ENCODE measurements at regions not wholly inside any gene's neighbourhood (a gene's known extent, or its start where the extent isn't known, plus 50 kb on each side); places are given as distances from the start of the nearest gene placed in this dataset.

GRCh38 chr3:72181251-72181650, 396.3 kb upstream of the PROK2 start:
- H3K14ac ChIP-seq (ENCODE audit: insufficient read depth, low read length), result no peak overlapping the region
- DNase-seq, result no peak

More at GRCh38 chr3:72181251-72181650, 396.3 kb upstream of the PROK2 start:
- no peaks in the 10 kb centered on the region for H3K79me2 ChIP-seq (ENCODE audit: insufficient read depth, low read length)
- H2BK15ac ChIP-seq (ENCODE audit: low read depth, low read length), result no peak overlapping the region
- no peak overlapping the region for H3K23ac ChIP-seq (ENCODE audit: insufficient read length, low read depth, low read length)
- no peaks in the 10 kb centered on the region for H3K4me1 ChIP-seq (ENCODE audit: insufficient read depth, low read length)
- Mint-ChIP-seq H3K27ac (no peak overlapping the region; a peak in 1 of 7 replicates), H3K4me3 (no peak overlapping the region), H3K36me3 (ENCODE audit: insufficient read depth in 1 of 3, low read depth in 3 of 3) (no peaks in the 10 kb centered on the region), H3K4me1 (peaks cover 5 to 7% of the 10 kb centered on the region in 2 experiments), H3K27me3 (ENCODE audit: low read depth) (peaks cover 12% of the 10 kb centered on the region), H3K9me3 (peaks cover 0 to 5% of the 10 kb centered on the region in 2 experiments; a peak in 2 of 5 replicates)
- no peaks in the 10 kb centered on the region for H3K79me1 ChIP-seq (ENCODE audit: insufficient read depth, low read depth, low read length, poor library complexity, severe bottlenecking)
- no peak overlapping the region for H4K8ac ChIP-seq (replicated peaks; ENCODE audit: insufficient read length, low read depth, low read length)
- H2AFZ ChIP-seq (ENCODE audit: low read length), result no peak overlapping the region
- no peak overlapping the region for H4K5ac ChIP-seq (ENCODE audit: insufficient read length, low read depth, low read length)
- TF ChIP-seq CTCF (conservative IDR thresholded peaks at IDR 0.05), result no peak
- H2BK120ac ChIP-seq (ENCODE audit: low read depth, low read length, poor library complexity, severe bottlenecking), result no peak overlapping the region
- H2BK12ac ChIP-seq (ENCODE audit: insufficient read length, low read depth, low read length), result no peak overlapping the region
- H3K9ac ChIP-seq (ENCODE audit: extremely low read depth, insufficient read length, low read length), result no peak overlapping the region
- H4K20me1 ChIP-seq (ENCODE audit: control insufficient read depth, insufficient read depth, insufficient read length), result no peaks in the 10 kb centered on the region
- H2BK20ac ChIP-seq (ENCODE audit: low read depth, low read length, poor library complexity, severe bottlenecking), result no peak overlapping the region
- no peak overlapping the region for H3K56ac ChIP-seq (ENCODE audit: insufficient read length, low read depth, low read length)
- H2BK5ac ChIP-seq (ENCODE audit: insufficient read length, low read length), result no peak overlapping the region
- H4K91ac ChIP-seq (ENCODE audit: insufficient read length, low read depth, low read length), result no peak overlapping the region
- H3K9me3 ChIP-seq (ENCODE audit: control insufficient read depth, low read depth, low read length), result no peaks in the 10 kb centered on the region
- no CpG with 5 or more reads among the region's 5 CpGs for WGBS (ENCODE audit: extremely low coverage, insufficient read length, low lambda C conversion rate)
- no peak overlapping the region for H3K4me2 ChIP-seq (ENCODE audit: insufficient read depth, insufficient read length, low read length)
- no peak overlapping the region for H3T11ph ChIP-seq (ENCODE audit: low read length)
- no peak overlapping the region for H3K4ac ChIP-seq (ENCODE audit: low read depth, low read length)
- no peaks in the 10 kb centered on the region for H3K27me3 ChIP-seq (ENCODE audit: insufficient read depth, low read length)
- no peak overlapping the region for H2AK5ac ChIP-seq (ENCODE audit: insufficient read length, low read length)
- no peak overlapping the region for H3K18ac ChIP-seq (ENCODE audit: insufficient read length, low read depth, low read length)
- no peaks in the 10 kb centered on the region for H3K23me2 ChIP-seq (ENCODE audit: insufficient read length, low read depth, low read length, poor library complexity, severe bottlenecking)
- H3K27ac ChIP-seq (ENCODE audit: insufficient read length, low read depth, low read length), result no peak overlapping the region

All from H9 (cell line).